HG03378 (cell line): ENCODE measurements at regions not wholly inside any gene's neighbourhood (a gene's known extent, or its start where the extent isn't known, plus 50 kb on each side); places are given as distances from the start of the nearest gene placed in this dataset.
"Not testable (repeated sequence)": the region's sequence is repeated elsewhere in the genome, so short reads cannot be mapped to it uniquely, and the experiment has no call there.

Source experiments
- ATAC-seq: cut with Tn5 transposase; IDR thresholded peaks from one replicate; pipeline ENCODE4 v1.9.1; 2021; ENCODE audit warnings: mild to moderate bottlenecking, moderate library complexity; ENCODE audit not compliant: unreplicated experiment

- no peak for ATAC-seq
These were observed 99.4 kb upstream of the LSM6 start for GRCh38 chr4:146076081-146076480.

- ATAC-seq = no peak
These were observed 102.0 kb upstream of the LSM6 start for GRCh38 chr4:146073517-146073916.

GRCh38 chr4:146072376-146072775, 103.1 kb upstream of the LSM6 start:
- ATAC-seq = no peak

DNA sequence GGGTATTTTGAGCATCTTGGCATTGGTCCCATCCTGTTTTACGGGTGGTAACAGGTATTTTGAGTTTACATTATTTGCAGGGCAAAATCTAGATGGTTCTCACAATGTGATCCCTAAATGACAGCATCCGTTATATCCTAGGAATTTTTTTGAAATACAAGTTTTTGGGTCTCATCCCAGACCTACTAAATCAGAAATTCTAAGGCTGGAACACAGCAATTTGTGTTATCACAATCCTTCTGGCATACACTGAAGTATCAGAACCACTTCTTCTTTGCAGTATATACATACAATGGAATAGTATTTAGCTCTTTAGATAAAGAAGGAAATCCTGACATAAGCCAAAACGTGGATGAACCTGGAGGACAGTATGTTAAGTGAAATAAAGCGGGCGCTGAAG, 104.1 kb upstream of the LSM6 start:
- no peak for ATAC-seq

- ATAC-seq = peak; percentile 32
These were observed 112.4 kb upstream of the LSM6 start for GRCh38 chr4:146063143-146063542.

DNA sequence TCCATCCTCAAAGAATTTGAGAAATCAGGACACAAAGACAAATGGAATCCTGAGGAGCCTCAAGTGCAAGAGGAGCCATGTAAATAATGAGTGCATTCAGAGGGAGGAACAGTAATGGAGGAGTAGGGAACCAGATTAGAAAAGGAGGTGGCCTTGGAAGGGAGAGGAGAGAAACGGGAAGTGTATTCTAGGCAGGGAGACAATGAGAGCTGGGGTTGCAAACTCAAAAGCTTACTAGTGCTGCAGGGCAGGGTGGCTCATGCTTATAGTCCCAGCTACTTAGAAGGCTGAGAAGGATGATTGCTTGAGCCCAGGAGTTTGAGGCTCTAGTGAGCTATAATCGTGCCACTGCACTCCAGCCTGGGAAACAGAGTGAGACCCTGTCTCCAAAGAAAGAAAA, 113.2 kb upstream of the LSM6 start:
- ATAC-seq = no peak

DNA sequence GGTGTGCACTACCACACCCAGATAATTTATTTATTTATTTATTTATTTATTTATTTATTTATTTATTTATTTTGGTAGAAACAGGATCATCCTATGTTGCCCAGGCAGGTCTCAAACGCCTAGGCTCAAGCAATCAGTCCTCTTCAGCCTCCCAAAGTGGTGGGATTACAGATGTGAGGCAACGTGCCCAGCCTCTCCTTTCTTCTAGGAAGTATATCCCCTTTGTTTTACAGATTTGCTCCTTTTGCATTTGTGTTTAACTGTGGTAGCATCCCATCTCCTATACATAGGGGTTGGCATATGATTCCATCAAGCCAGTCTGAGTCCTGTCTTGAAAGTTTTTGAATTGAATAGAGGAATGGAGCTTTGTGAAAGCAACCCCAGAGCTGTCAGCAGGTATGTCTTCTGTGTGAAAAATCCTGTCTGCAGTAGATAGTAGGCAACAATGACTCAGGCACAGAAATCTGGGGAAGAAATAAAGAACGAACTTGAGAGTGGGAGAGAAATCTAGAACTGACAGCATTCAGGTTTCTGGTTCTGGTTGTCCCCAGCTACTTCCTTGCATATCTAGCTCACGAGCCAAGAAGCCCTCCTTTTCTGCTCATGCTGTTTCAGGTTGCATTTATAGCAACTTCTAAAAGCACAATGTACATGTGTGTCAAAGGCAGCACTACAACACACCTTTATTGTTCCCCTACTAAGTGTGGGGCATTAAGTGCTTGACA, 113.7 kb upstream of the LSM6 start:
- no peak for ATAC-seq

GRCh38 chr4:146059865-146060264, 115.7 kb upstream of the LSM6 start:
- peak; percentile 87 for ATAC-seq

- peak; percentile 40 for ATAC-seq
These were observed 116.4 kb upstream of the LSM6 start for GRCh38 chr4:146059151-146059550.

- no peak for ATAC-seq
These were observed 117.0 kb upstream of the LSM6 start for GRCh38 chr4:146058531-146058930.

DNA sequence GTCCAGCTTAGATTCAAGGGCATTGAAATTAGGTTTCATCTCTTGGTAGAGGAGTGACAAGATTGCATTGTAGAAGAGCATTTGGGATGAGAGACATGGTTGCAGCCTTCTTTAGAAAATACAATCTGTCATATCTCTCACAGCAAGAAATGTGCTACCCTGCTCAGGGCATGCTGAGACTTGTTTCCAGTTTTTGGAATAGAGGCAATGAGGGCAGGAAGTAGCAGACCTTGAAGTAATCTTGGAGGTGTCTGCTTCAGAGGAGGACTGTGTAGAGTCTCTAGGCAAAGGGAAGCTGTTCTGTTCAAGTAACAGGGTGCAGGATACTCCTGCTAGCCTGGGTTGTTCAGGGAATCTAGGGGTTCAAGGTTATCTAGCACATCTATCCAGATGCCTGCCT, 116.1 kb upstream of the ZNF827 start:
- ATAC-seq = peak; percentile 37

- no peak for ATAC-seq
These were observed 115.3 kb upstream of the ZNF827 start for GRCh38 chr4:146053891-146054290.

- no peak for ATAC-seq
These were observed 113.2 kb upstream of the ZNF827 start for GRCh38 chr4:146051728-146052391.

DNA sequence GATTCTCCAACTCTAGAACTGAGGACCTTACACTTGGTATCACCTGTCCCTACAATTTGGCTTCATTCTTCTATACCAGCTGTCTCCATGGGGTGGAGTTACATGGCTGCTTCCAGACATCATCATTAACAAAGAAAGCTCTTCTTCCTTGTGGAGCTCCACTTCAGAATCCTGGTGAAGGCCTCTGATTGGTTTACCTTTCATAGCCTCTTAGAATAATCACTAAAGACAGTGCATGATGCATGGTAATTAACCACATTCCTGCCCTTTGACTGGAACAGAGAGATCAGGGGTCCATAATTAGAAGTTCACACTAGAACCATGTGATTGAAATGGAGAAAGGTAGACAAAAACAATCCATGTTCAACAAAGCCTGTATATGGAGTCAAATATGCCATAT, 112.6 kb upstream of the ZNF827 start:
- ATAC-seq = no peak

GRCh38 chr4:146049802-146050201, 111.2 kb upstream of the ZNF827 start:
- ATAC-seq = peak; percentile 94

DNA sequence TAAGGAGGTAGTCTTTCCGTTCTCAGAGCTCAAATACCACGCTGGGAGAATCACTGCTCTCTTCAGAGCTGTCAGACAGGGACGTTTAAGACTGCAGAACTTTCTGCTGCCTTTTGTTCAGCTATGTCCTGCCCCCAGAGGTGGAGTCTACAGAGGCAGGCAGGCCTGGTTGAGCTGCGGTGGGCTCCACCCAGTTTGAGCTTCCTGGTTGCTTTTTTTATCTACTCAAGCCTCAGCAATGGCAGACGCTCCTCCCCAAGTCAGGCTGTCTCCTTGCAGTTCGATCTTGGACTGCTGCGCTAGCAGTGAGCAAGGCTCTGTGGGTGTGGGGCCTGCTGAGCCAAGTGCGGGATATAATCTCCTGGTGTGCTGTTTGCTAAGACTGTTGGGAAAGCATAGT, 109.1 kb upstream of the ZNF827 start:
- ATAC-seq = not testable (repeated sequence)

DNA sequence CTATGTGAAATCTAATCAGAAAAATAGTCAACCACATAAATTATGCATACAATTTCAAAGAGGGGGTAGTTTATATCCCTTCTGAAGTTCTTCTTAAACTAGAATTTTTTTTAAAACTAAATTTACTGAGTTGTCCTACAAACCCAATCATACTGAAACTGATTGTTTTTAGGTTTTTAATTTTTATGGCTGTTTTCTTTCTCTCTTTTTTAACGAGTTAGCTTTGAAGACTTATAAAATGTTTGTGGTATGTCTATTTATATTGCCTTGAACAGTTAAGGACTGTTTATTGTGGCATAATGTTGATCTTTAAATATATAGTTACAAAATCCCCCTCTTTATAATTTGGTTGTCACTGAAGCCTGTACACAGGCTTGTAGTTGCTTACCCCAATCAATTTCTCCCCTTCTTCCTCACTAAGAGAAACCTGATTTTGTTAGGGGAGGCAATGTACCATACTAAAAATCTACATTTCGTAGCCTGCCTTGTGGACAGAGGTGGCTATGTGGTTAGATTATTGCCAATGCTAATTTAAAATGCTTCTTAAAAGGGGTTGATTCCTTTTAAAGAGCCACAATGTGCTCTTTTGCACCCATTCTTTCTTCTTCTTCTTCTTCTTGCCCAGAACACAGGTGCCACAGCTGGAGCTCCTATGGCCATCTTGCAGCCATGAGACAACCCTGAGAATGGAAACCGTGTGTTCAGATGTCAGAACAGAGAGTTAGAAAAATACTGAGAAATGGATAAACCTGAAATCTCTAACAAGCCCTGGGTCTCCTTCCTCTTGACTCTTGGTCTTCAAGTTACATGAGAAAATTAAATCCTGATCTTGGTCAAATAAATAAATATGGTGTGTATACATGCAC, 102.7 kb upstream of the ZNF827 start:
- no peak for ATAC-seq

GRCh38 chr4:146040623-146041022, 102.0 kb upstream of the ZNF827 start:
- no peak for ATAC-seq

DNA sequence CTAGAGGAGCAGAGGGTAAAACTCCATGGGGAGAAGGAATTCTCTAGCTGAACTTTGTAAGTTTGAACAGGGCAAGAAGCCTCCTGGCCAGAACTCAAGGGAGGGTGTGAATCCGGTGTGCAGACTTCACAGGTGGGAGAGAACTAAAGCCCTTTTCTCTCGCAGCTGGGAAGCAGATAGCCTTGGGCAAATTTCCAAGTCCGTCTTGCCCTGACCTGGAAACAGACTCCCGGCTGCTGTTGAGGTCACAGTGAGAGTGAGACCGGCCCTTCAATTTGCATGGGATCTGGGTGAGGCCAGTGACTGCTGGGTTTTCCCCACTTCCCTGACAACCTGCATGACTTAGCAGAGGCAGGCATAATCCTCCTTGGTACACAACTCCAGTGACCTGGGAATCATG, 94.5 kb upstream of the ZNF827 start:
- no peak for ATAC-seq

DNA sequence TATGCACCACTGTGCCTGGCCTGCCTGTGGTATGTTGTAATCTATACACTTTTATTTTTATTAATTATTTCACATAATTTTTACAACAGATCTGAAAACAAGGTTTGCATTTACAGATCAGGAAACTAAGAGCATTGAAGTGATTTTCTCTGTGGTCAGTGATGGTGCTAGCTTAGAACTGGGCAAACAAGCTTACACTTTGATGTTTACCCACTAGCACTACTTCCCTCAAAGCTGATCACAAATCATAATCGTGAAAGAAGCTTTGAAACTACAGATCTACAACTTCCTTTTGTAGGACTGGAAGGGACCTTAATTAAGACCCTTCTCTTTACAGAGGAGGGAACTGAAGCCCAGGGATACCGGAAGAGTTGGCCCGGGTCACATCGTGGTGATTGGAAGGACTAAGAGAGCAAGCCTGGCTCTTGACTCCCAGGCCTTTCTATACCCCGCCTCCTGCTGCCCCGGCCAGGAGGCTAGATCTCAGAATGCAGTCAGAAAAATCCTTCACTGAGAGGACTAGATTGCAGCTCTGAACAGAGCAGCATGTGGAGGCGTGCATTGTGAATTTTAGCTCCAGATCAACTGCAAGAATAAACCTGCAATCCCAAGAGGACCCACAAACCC, 93.7 kb upstream of the ZNF827 start:
- ATAC-seq = no peak
